ENCODE measurements at regions not wholly inside any gene's neighbourhood (a gene's known extent, or its start where the extent isn't known, plus 50 kb on each side); places are given as distances from the start of the nearest gene placed in this dataset.

- H3K9me3 ChIP-seq: no peaks in the 10 kb centered on the region
Observed at GRCh38 chr13:48842316-48842715, 133.4 kb upstream of the FNDC3A start.

GRCh38 chr13:48843630-48844380 is 131.9 kb upstream of the FNDC3A start:
- TF ChIP-seq POLR2AphosphoS5 (IDR thresholded peaks at IDR 0.05): no peak
- TF ChIP-seq POLR2A (IDR thresholded peaks at IDR 0.05): no peak
- no peak for TF ChIP-seq CTCF (IDR thresholded peaks at IDR 0.05)
- H3K27ac ChIP-seq: no peak overlapping the region
- DNase-seq (ENCODE audit: low spot score in 2 of 2): no peak
- H3K36me3 ChIP-seq: no peaks in the 10 kb centered on the region
- no peaks in the 10 kb centered on the region for H3K27me3 ChIP-seq
- H3K4me1 ChIP-seq: no peaks in the 10 kb centered on the region
- H3K4me3 ChIP-seq: no peak overlapping the region
- H3K9me3 ChIP-seq: no peaks in the 10 kb centered on the region
- intact Hi-C loops (cut with DNase I; ENCODE audit: low total_unique reads): no loop called here

More at GRCh38 chr13:48842316-48842715, 133.4 kb upstream of the FNDC3A start:
- TF ChIP-seq CTCF (IDR thresholded peaks at IDR 0.05): no peak
- TF ChIP-seq POLR2AphosphoS5 (IDR thresholded peaks at IDR 0.05): no peak
- TF ChIP-seq POLR2A (IDR thresholded peaks at IDR 0.05): no peak
- no peak overlapping the region for H3K27ac ChIP-seq
- H3K36me3 ChIP-seq: no peaks in the 10 kb centered on the region
- no peak overlapping the region for H3K4me3 ChIP-seq
- intact Hi-C loops (cut with DNase I; ENCODE audit: low total_unique reads): no loop called here
- H3K27me3 ChIP-seq: no peaks in the 10 kb centered on the region
- DNase-seq (ENCODE audit: low spot score in 2 of 2): no peak
- H3K4me1 ChIP-seq: no peaks in the 10 kb centered on the region

GRCh38 chr13:48844676-48845075 is 131.0 kb upstream of the FNDC3A start:
- Histone ChIP-seq H3K27me3 (no peaks in the 10 kb centered on the region), H3K4me1 (no peaks in the 10 kb centered on the region), H3K27ac (no peak overlapping the region), H3K36me3 (no peaks in the 10 kb centered on the region), H3K9me3 (no peaks in the 10 kb centered on the region), H3K4me3 (no peak overlapping the region)
- intact Hi-C loops (cut with DNase I; ENCODE audit: low total_unique reads): no loop called here
- DNase-seq (ENCODE audit: low spot score in 2 of 2): no peak
- no peak for TF ChIP-seq CTCF (IDR thresholded peaks at IDR 0.05)
- no peak for TF ChIP-seq POLR2A (IDR thresholded peaks at IDR 0.05)
- TF ChIP-seq POLR2AphosphoS5 (IDR thresholded peaks at IDR 0.05): no peak

GRCh38 chr13:48849515-48849914 is 126.2 kb upstream of the FNDC3A start:
- DNase-seq (ENCODE audit: low spot score in 2 of 2): no peak
- no peaks in the 10 kb centered on the region for H3K27me3 ChIP-seq
- H3K9me3 ChIP-seq: no peaks in the 10 kb centered on the region
- H3K27ac ChIP-seq: no peak overlapping the region
- H3K36me3 ChIP-seq: no peaks in the 10 kb centered on the region
- intact Hi-C loops (cut with DNase I; ENCODE audit: low total_unique reads): no loop called here
- TF ChIP-seq POLR2A (IDR thresholded peaks at IDR 0.05): no peak
- TF ChIP-seq POLR2AphosphoS5 (IDR thresholded peaks at IDR 0.05): no peak
- TF ChIP-seq CTCF (IDR thresholded peaks at IDR 0.05): no peak
- no peaks in the 10 kb centered on the region for H3K4me1 ChIP-seq
- no peak overlapping the region for H3K4me3 ChIP-seq

GRCh38 chr13:48851707-48852106 is 124.0 kb upstream of the FNDC3A start:
- Histone ChIP-seq H3K27ac (no peak overlapping the region), H3K36me3 (no peaks in the 10 kb centered on the region), H3K9me3 (no peaks in the 10 kb centered on the region), H3K27me3 (no peaks in the 10 kb centered on the region), H3K4me1 (no peaks in the 10 kb centered on the region), H3K4me3 (no peak overlapping the region)
- TF ChIP-seq POLR2AphosphoS5 (IDR thresholded peaks at IDR 0.05) (no peak), POLR2A (IDR thresholded peaks at IDR 0.05) (no peak), CTCF (IDR thresholded peaks at IDR 0.05) (no peak)
- intact Hi-C loops (cut with DNase I; ENCODE audit: low total_unique reads): no loop called here
- DNase-seq (ENCODE audit: low spot score in 2 of 2): no peak
